PC-9 (cell line): ENCODE measurements at regions not wholly inside any gene's neighbourhood (a gene's known extent, or its start where the extent isn't known, plus 50 kb on each side); places are given as distances from the start of the nearest gene placed in this dataset.

Experiments used
- BruUV-seq: library from RNA; stranded (reverse); fragments of 400-500 nt; replicated peaks from 2 replicates; lab custom pipeline; 2021; lab: Mats Ljungman, UMichigan
- CTCF ChIA-PET: fragments of 300-600 bp; sonication (Branson Sonifier 250); formaldehyde crosslinking; loops from one replicate; lab custom pipeline; 2022; ENCODE audit warnings: antibody characterized with exemption; lab: Charles Lee
- POLR2A ChIA-PET: fragments of 300-600 bp; sonication (Branson Sonifier 250); formaldehyde crosslinking; loops from one replicate; lab custom pipeline; 2022; ENCODE audit warnings: antibody characterized with exemption; ENCODE audit not compliant: unreplicated experiment; lab: Charles Lee
- DNase-seq, 2 experiments: peaks; one replicate each; pipeline versions ENCODE4 v3.0.0 to v3.0.0-alpha.2; 2015 to 2022; ENCODE audit warnings: mixed read lengths in 1 of 2
- H2AFZ ChIP-seq: fragments of 200-600 bp; sonication (generic); 2 replicates; pipeline ENCODE4 v1.8.1; 2017; ENCODE audit warnings: antibody characterized with exemption
- H3F3A ChIP-seq: fragments of 200-600 bp; sonication (generic); 2 replicates; pipeline ENCODE4 v1.8.1; 2017; ENCODE audit warnings: antibody characterized with exemption, mild to moderate bottlenecking, low read depth; ENCODE audit not compliant: insufficient read depth
- H3K27ac ChIP-seq: fragments of 200-600 bp; sonication (generic); 2 replicates; pipeline ENCODE4 v1.6.1; 2016; ENCODE audit warnings: mixed run types
- H3K27me3 ChIP-seq: fragments of 200-600 bp; sonication (generic); 2 replicates; pipeline ENCODE4 v1.6.1; 2016; ENCODE audit warnings: low read depth, mixed run types; ENCODE audit not compliant: insufficient read depth
- H3K36me3 ChIP-seq: fragments of 200-600 bp; sonication (generic); 2 replicates; pipeline ENCODE4 v1.6.1; 2016; ENCODE audit warnings: low read depth, mixed run types
- H3K4me1 ChIP-seq: fragments of 200-600 bp; sonication (generic); replicated peaks from 2 replicates; pipeline ENCODE4 v1.6.1; 2016; ENCODE audit warnings: mixed run types; ENCODE audit not compliant: insufficient read depth
- H3K4me2 ChIP-seq: fragments of 200-600 bp; sonication (generic); 2 replicates; pipeline ENCODE4 v1.6.1; 2017; ENCODE audit warnings: mixed run types
- H3K4me3 ChIP-seq: fragments of 200-600 bp; sonication (generic); 2 replicates; pipeline ENCODE4 v1.6.1; 2016; ENCODE audit warnings: mixed run types
- H3K79me2 ChIP-seq: fragments of 200-600 bp; sonication (generic); 2 replicates; pipeline ENCODE4 v1.6.1; 2017; ENCODE audit warnings: low read depth, mixed run types
- H3K9me2 ChIP-seq: fragments of 200-600 bp; sonication (generic); 2 replicates; pipeline ENCODE4 v1.8.1; 2017; ENCODE audit warnings: mild to moderate bottlenecking; ENCODE audit not compliant: insufficient read depth
- H3K9me3 ChIP-seq: fragments of 200-600 bp; sonication (generic); 2 replicates; pipeline ENCODE4 v1.8.1; 2016; ENCODE audit warnings: low read depth; ENCODE audit not compliant: insufficient read depth
- H4K20me1 ChIP-seq: fragments of 200-600 bp; sonication (generic); 2 replicates; pipeline ENCODE4 v1.8.1; 2017; ENCODE audit not compliant: insufficient read depth
- EZH2 ChIP-seq: fragments of 200-600 bp; sonication (generic); IDR thresholded peaks from 2 replicates; pipeline ENCODE4 v1.8.0; 2017; ENCODE audit warnings: antibody characterized with exemption, low read depth
- intact Hi-C: fragments of 100-400 bp; cut with micrococcal nuclease; formaldehyde crosslinking; loops from one replicate; pipeline ENCODE4 v1.10.0; 2022; ENCODE audit not compliant: unreplicated experiment
- TF ChIP-seq, protein P1 (sequence below): fragments of 200-600 bp; sonication (generic); conservative IDR thresholded peaks from 2 replicates; pipeline ENCODE4 v1.6.1; 2017; ENCODE audit warnings: mixed run types, antibody characterized with exemption, mild to moderate bottlenecking, moderate library complexity

DNA sequence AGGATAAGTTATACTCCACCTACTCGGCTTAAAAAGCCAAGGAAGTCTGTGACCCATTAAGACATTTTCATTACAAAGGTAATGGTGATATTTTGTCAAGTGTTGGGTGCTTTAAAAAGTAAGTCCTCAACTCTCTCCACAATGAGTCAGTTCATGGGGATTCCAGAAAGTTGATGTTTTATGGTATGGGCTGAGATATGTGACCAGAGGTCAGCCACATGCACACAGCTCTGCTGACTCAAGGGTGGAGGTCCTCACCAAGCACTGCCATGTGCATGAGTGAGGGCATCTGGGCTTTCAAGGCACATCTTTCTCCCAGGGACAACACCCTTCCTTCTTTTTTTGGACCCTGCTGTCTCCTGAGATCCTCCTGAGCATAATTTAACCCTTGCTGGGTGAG, 292.9 kb downstream of the PTEN start:
- no peak overlapping the region for H3K4me2 ChIP-seq
- no peaks in the 10 kb centered on the region for H3K79me2 ChIP-seq
- ChIA-PET CTCF (no interaction called here), POLR2A (interaction anchor here (0.6 to 0.7 kb wide), 2 partner anchors 293 to 1196 kb away, joined by 3 to 4 read pairs; partner anchors contain the start of gene KLLN)
- H3F3A ChIP-seq, result peaks cover 20% of the 10 kb centered on the region
- no peak for TF ChIP-seq EZH2
- TF ChIP-seq, protein P1, sequence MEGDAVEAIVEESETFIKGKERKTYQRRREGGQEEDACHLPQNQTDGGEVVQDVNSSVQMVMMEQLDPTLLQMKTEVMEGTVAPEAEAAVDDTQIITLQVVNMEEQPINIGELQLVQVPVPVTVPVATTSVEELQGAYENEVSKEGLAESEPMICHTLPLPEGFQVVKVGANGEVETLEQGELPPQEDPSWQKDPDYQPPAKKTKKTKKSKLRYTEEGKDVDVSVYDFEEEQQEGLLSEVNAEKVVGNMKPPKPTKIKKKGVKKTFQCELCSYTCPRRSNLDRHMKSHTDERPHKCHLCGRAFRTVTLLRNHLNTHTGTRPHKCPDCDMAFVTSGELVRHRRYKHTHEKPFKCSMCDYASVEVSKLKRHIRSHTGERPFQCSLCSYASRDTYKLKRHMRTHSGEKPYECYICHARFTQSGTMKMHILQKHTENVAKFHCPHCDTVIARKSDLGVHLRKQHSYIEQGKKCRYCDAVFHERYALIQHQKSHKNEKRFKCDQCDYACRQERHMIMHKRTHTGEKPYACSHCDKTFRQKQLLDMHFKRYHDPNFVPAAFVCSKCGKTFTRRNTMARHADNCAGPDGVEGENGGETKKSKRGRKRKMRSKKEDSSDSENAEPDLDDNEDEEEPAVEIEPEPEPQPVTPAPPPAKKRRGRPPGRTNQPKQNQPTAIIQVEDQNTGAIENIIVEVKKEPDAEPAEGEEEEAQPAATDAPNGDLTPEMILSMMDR, result no peak
- BruUV-seq, result no TSS peak
- no peaks in the 10 kb centered on the region for H3K27me3 ChIP-seq
- H3K4me3 ChIP-seq, result no peak overlapping the region
- no peak overlapping the region for H2AFZ ChIP-seq
- H3K9me3 ChIP-seq, result no peaks in the 10 kb centered on the region; the same call in 1 of the 2 replicates
- H3K27ac ChIP-seq, result peak overlapping the region; percentile 19; the same call in 1 of the 2 replicates
- peak; percentile 11 to 53 for DNase-seq
- H4K20me1 ChIP-seq, result no peaks in the 10 kb centered on the region
- intact Hi-C loops, result loop anchor here (10.0 kb wide), 2 partner anchors 88 to 192 kb away; no protein-coding TSS in a partner anchor
- H3K4me1 ChIP-seq, result peaks cover 54% of the 10 kb centered on the region
- H3K9me2 ChIP-seq, result no peaks in the 10 kb centered on the region
- H3K36me3 ChIP-seq, result no peaks in the 10 kb centered on the region

DNA sequence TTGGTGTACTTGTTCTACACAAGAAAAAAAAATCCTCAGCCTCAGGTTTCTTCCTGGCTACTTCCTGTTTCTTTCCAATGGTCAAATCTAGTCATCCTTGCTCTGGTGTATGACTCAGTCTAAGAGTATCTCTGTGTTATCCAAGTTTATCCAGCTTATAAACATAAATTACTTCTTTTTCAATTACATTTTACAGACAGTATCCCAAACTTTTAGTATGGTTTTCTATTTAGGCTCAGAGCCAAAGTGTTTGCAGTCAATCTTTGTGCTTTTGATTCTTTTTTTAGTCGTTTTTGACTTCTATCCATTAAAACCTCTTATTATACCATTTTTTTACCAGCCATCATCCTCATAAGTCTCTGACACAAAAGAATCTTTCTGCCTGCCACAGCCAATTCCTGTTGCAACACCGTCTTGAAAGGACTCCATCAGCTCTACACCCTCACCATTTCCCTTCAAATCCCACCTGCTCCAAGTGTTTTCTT, 294.6 kb downstream of the PTEN start:
- Histone ChIP-seq H3K4me2 (peak overlapping the region; percentile 45), H3K27ac (peak overlapping the region; percentile 61), H2AFZ (no peak overlapping the region), H3K79me2 (no peaks in the 10 kb centered on the region), H3F3A (peaks cover 15% of the 10 kb centered on the region; the same call in 1 of the 2 replicates), H3K9me3 (no peaks in the 10 kb centered on the region; the same call in 1 of the 2 replicates), H3K9me2 (no peaks in the 10 kb centered on the region), H4K20me1 (no peaks in the 10 kb centered on the region), H3K27me3 (no peaks in the 10 kb centered on the region), H3K4me3 (no peak overlapping the region), H3K36me3 (no peaks in the 10 kb centered on the region), H3K4me1 (peaks cover 43% of the 10 kb centered on the region)
- no TSS peak for BruUV-seq
- peak in 1 of 2 experiments; percentile 73 for DNase-seq
- intact Hi-C loops, result loop anchor here (1.0 to 10.0 kb wide), 3 partner anchors 87 to 227 kb away; no protein-coding TSS in a partner anchor
- TF ChIP-seq, protein P1, result no peak
- no peak for TF ChIP-seq EZH2
- CTCF ChIA-PET, result no interaction called here
- POLR2A ChIA-PET, result no interaction called here

DNA sequence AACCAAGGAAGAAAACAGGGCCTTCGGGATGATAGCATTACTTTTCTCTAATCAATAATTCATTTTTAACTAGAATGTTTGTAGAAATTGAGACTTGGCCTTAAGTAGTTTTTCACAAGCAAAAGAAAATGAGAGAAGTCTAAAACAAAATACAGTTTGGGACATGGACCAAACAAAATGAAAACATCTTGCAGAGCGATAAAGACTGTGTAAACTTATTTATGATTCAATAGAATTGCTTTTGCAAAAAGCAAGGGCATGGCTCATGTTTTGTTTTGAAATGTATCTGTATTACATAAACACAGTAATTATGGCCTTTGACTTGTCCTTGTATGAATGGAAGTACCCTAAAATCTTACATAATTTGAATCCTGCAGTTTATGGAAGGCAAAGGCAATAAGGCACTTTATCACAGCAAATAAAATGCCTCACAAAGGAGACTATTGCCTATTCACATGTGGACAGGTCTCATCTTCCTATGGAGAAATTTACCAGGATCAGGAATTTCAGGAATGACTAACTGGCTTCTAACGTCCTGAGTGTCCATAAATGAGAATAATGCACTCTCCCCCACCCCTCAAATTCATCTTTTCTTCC, 295.2 kb downstream of the PTEN start:
- no peaks in the 10 kb centered on the region for H3K79me2 ChIP-seq
- intact Hi-C loops, result loop anchor here (1.0 to 10.0 kb wide), 3 partner anchors 86 to 227 kb away; no protein-coding TSS in a partner anchor
- peaks cover 15% of the 10 kb centered on the region; the same call in 1 of the 2 replicates for H3F3A ChIP-seq
- H3K27me3 ChIP-seq, result no peaks in the 10 kb centered on the region
- ChIA-PET POLR2A (no interaction called here), CTCF (no interaction called here)
- H3K27ac ChIP-seq, result peak overlapping the region; percentile 61
- no peaks in the 10 kb centered on the region for H3K36me3 ChIP-seq
- peaks cover 37% of the 10 kb centered on the region for H3K4me1 ChIP-seq
- no peaks in the 10 kb centered on the region; the same call in 1 of the 2 replicates for H3K9me3 ChIP-seq
- DNase-seq, result no peak
- no TSS peak for BruUV-seq
- peak overlapping the region; percentile 45 for H3K4me2 ChIP-seq
- no peaks in the 10 kb centered on the region for H4K20me1 ChIP-seq
- no peaks in the 10 kb centered on the region for H3K9me2 ChIP-seq
- no peak overlapping the region for H2AFZ ChIP-seq
- H3K4me3 ChIP-seq, result no peak overlapping the region; the same call in 1 of the 2 replicates
- TF ChIP-seq EZH2, result no peak
- TF ChIP-seq, protein P1, result no peak
